ENCODE measurements at regions not wholly inside any gene's neighbourhood (a gene's known extent, or its start where the extent isn't known, plus 50 kb on each side); places are given as distances from the start of the nearest gene placed in this dataset.

GRCh38 chr16:76193906-76194615, 83.1 kb upstream of the CNTNAP4 start:
- no peak for FAIRE-seq

GRCh38 chr16:76194616-76195015, 82.6 kb upstream of the CNTNAP4 start:
- no peak for FAIRE-seq

GRCh38 chr16:76195056-76195455, 82.1 kb upstream of the CNTNAP4 start:
- FAIRE-seq, result no peak

GRCh38 chr16:76195648-76196047, 81.6 kb upstream of the CNTNAP4 start:
- FAIRE-seq, result no peak

- FAIRE-seq, result no peak
Measured at GRCh38 chr16:76197900-76198299, 79.3 kb upstream of the CNTNAP4 start.

- FAIRE-seq, result no peak
Measured at GRCh38 chr16:76199681-76200220, 77.5 kb upstream of the CNTNAP4 start.

- FAIRE-seq, result no peak
Measured at GRCh38 chr16:76201385-76201784, 75.8 kb upstream of the CNTNAP4 start.

- no peak for FAIRE-seq
Measured at GRCh38 chr16:76204249-76204648, 73.0 kb upstream of the CNTNAP4 start.

GRCh38 chr16:76207270-76207669, 69.9 kb upstream of the CNTNAP4 start:
- no peak for FAIRE-seq

- no peak for FAIRE-seq
Measured at GRCh38 chr16:76210157-76210556, 67.0 kb upstream of the CNTNAP4 start.

- FAIRE-seq, result no peak
Measured at GRCh38 chr16:76213860-76214259, 63.3 kb upstream of the CNTNAP4 start.

- FAIRE-seq, result no peak
Measured at GRCh38 chr16:76214856-76215255, 62.3 kb upstream of the CNTNAP4 start.

- FAIRE-seq, result no peak
Measured at GRCh38 chr16:76222087-76222486, 55.1 kb upstream of the CNTNAP4 start.

- FAIRE-seq, result no peak
Measured at GRCh38 chr16:76222853-76223252, 54.3 kb upstream of the CNTNAP4 start.

- FAIRE-seq, result no peak
Measured at GRCh38 chr16:76226011-76226410, 51.2 kb upstream of the CNTNAP4 start.

GRCh38 chr16:76226481-76226880, 50.7 kb upstream of the CNTNAP4 start:
- no peak for FAIRE-seq

Data from islet of Langerhans (tissue), 1 donor.